ENCODE measurements at regions not wholly inside any gene's neighbourhood (a gene's known extent, or its start where the extent isn't known, plus 50 kb on each side); places are given as distances from the start of the nearest gene placed in this dataset.

GRCh38 chr4:31078661-31079060 is 358.5 kb downstream of the PCDH7 start:
- Mint-ChIP-seq H3K36me3 (ENCODE audit: low read depth, unreplicated experiment) (no peaks in the 10 kb centered on the region), H3K4me3 (ENCODE audit: unreplicated experiment) (no peak overlapping the region), H3K27me3 (ENCODE audit: unreplicated experiment) (peaks cover 2% of the 10 kb centered on the region), H3K4me1 (ENCODE audit: unreplicated experiment) (no peaks in the 10 kb centered on the region), H3K27ac (ENCODE audit: unreplicated experiment) (no peak overlapping the region), H3K9me3 (ENCODE audit: unreplicated experiment) (no peaks in the 10 kb centered on the region)
- TF ChIP-seq, protein P1, sequence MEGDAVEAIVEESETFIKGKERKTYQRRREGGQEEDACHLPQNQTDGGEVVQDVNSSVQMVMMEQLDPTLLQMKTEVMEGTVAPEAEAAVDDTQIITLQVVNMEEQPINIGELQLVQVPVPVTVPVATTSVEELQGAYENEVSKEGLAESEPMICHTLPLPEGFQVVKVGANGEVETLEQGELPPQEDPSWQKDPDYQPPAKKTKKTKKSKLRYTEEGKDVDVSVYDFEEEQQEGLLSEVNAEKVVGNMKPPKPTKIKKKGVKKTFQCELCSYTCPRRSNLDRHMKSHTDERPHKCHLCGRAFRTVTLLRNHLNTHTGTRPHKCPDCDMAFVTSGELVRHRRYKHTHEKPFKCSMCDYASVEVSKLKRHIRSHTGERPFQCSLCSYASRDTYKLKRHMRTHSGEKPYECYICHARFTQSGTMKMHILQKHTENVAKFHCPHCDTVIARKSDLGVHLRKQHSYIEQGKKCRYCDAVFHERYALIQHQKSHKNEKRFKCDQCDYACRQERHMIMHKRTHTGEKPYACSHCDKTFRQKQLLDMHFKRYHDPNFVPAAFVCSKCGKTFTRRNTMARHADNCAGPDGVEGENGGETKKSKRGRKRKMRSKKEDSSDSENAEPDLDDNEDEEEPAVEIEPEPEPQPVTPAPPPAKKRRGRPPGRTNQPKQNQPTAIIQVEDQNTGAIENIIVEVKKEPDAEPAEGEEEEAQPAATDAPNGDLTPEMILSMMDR (IDR thresholded peaks at IDR 0.05; ENCODE audit: unreplicated experiment) = no peak
- no peak for DNase-seq (ENCODE audit: low spot score)

- no peak for DNase-seq (ENCODE audit: low spot score)
- Mint-ChIP-seq H3K27ac (ENCODE audit: unreplicated experiment) (no peak overlapping the region), H3K36me3 (ENCODE audit: low read depth, unreplicated experiment) (no peaks in the 10 kb centered on the region), H3K4me3 (ENCODE audit: unreplicated experiment) (no peak overlapping the region), H3K27me3 (ENCODE audit: unreplicated experiment) (peaks cover 2% of the 10 kb centered on the region), H3K9me3 (ENCODE audit: unreplicated experiment) (no peaks in the 10 kb centered on the region), H3K4me1 (ENCODE audit: unreplicated experiment) (peaks cover 12% of the 10 kb centered on the region)
- TF ChIP-seq, protein P1 (IDR thresholded peaks at IDR 0.05; ENCODE audit: unreplicated experiment) = no peak
Observed at GRCh38 chr4:31080887-31081286, 360.7 kb downstream of the PCDH7 start.

GRCh38 chr4:31081366-31081765 is 361.2 kb downstream of the PCDH7 start:
- H3K4me3 Mint-ChIP-seq (ENCODE audit: unreplicated experiment) = no peak overlapping the region
- DNase-seq (ENCODE audit: low spot score) = no peak
- TF ChIP-seq, protein P1 (IDR thresholded peaks at IDR 0.05; ENCODE audit: unreplicated experiment) = no peak
- H3K27me3 Mint-ChIP-seq (ENCODE audit: unreplicated experiment) = peaks cover 2% of the 10 kb centered on the region
- H3K9me3 Mint-ChIP-seq (ENCODE audit: unreplicated experiment) = no peaks in the 10 kb centered on the region
- no peak overlapping the region for H3K27ac Mint-ChIP-seq (ENCODE audit: unreplicated experiment)
- no peaks in the 10 kb centered on the region for H3K36me3 Mint-ChIP-seq (ENCODE audit: low read depth, unreplicated experiment)
- peaks cover 16% of the 10 kb centered on the region for H3K4me1 Mint-ChIP-seq (ENCODE audit: unreplicated experiment)

GRCh38 chr4:31083456-31083855 is 363.3 kb downstream of the PCDH7 start:
- Mint-ChIP-seq H3K36me3 (ENCODE audit: low read depth, unreplicated experiment) (no peaks in the 10 kb centered on the region), H3K4me3 (ENCODE audit: unreplicated experiment) (no peak overlapping the region), H3K9me3 (ENCODE audit: unreplicated experiment) (no peaks in the 10 kb centered on the region), H3K27me3 (ENCODE audit: unreplicated experiment) (no peaks in the 10 kb centered on the region), H3K27ac (ENCODE audit: unreplicated experiment) (no peak overlapping the region), H3K4me1 (ENCODE audit: unreplicated experiment) (peaks cover 28% of the 10 kb centered on the region)
- TF ChIP-seq, protein P1 (IDR thresholded peaks at IDR 0.05; ENCODE audit: unreplicated experiment) = no peak
- no peak for DNase-seq (ENCODE audit: low spot score)

DNA sequence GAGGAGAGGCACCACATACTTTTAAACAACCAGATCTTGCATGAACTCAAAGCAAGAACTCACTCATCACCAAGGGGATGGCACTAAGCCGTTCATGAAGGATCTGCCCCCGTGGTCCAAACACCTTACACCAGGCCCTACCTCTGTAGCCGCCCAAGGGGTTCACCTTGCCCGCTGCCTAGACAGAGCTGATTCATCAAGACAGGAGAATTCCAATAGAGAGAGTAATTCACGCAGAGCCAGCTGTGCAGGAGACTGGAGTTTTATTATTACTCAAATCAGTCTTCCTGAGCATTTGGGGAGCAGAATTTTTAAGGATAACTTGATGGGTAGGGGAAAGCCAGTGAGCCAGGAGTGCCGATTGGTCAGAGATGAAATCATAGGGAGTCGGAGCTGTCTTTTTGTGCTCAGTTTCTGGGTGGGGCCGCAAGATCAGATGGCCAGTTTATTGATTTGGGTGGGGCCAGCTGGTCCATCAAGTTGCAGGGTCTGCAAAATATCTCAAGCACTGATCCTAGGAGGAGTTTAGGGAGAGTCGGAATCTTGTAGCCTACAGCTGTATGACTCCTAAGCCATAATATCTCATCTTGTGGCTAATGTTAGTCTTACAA is 364.7 kb downstream of the PCDH7 start:
- TF ChIP-seq, protein P1 (IDR thresholded peaks at IDR 0.05; ENCODE audit: unreplicated experiment) = no peak
- Mint-ChIP-seq H3K9me3 (ENCODE audit: unreplicated experiment) (no peaks in the 10 kb centered on the region), H3K4me1 (ENCODE audit: unreplicated experiment) (peaks cover 28% of the 10 kb centered on the region), H3K4me3 (ENCODE audit: unreplicated experiment) (no peak overlapping the region), H3K36me3 (ENCODE audit: low read depth, unreplicated experiment) (no peaks in the 10 kb centered on the region), H3K27me3 (ENCODE audit: unreplicated experiment) (no peaks in the 10 kb centered on the region), H3K27ac (ENCODE audit: unreplicated experiment) (peak overlapping the region; percentile 84)
- DNase-seq (ENCODE audit: low spot score) = no peak

Data from endothelial cell (in vitro differentiated cells).